ENCODE measurements at regions not wholly inside any gene's neighbourhood (a gene's known extent, or its start where the extent isn't known, plus 50 kb on each side); places are given as distances from the start of the nearest gene placed in this dataset.

DNA sequence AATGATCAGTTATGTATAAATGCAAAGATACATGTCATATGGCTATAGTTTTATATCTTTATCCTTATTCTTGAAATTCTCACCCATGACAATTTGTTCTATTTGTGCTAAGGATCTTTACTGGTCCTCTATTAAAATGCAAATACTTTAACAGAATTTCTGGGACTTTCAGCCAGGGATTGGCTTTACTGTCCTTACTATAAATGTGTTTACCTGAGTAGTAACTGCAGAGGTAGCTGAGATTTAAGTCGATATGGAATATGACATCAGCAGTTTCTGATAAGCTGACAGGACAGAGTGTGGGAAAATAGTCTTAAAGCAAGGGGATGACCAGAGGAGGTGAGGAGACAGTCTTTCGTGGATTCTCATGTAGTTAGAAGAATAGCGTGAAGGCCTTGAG lies 206.4 kb downstream of the DIO2 start:
- WGBS, result 78% methylated on average over 3 of the region's 3 CpGs
- no peaks in the 10 kb centered on the region for H3K9me3 ChIP-seq
- peak; percentile 9 for DNase-seq (ENCODE audit: low spot score)
- TF ChIP-seq, protein P1, sequence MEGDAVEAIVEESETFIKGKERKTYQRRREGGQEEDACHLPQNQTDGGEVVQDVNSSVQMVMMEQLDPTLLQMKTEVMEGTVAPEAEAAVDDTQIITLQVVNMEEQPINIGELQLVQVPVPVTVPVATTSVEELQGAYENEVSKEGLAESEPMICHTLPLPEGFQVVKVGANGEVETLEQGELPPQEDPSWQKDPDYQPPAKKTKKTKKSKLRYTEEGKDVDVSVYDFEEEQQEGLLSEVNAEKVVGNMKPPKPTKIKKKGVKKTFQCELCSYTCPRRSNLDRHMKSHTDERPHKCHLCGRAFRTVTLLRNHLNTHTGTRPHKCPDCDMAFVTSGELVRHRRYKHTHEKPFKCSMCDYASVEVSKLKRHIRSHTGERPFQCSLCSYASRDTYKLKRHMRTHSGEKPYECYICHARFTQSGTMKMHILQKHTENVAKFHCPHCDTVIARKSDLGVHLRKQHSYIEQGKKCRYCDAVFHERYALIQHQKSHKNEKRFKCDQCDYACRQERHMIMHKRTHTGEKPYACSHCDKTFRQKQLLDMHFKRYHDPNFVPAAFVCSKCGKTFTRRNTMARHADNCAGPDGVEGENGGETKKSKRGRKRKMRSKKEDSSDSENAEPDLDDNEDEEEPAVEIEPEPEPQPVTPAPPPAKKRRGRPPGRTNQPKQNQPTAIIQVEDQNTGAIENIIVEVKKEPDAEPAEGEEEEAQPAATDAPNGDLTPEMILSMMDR (IDR thresholded peaks at IDR 0.05), result no peak
- no peak for TF ChIP-seq POLR2A (IDR thresholded peaks at IDR 0.05)
- peak; percentile 64 for TF ChIP-seq POLR2AphosphoS5 (IDR thresholded peaks at IDR 0.05)
- H3K4me3 ChIP-seq, result no peak overlapping the region
- H3K27me3 ChIP-seq (replicated peaks; ENCODE audit: insufficient read depth), result no peaks in the 10 kb centered on the region
- no peaks in the 10 kb centered on the region for H3K36me3 ChIP-seq
- H3K27ac ChIP-seq, result peak overlapping the region; percentile 21 to 48
- intact Hi-C loops (cut with DNase I), result no loop called here
- peaks cover 3% of the 10 kb centered on the region for H3K4me1 ChIP-seq (replicated peaks)

DNA sequence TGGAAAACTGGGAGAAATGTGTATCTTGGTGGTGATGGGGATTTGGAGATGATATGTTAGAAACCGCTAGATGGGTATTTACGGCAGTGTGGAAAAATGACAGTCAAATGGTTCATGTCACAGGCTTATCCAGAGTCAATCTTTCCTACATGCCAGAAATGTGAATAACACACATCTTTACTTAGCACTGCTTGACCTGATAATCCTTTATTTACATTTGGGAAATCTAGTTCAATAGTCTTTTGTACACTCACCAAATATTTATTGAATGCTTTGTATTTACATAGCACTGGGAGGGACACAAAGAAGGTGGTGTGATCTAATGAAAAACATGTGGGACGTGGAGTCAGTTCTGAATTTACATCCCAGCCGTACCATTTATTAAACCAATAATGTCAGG lies 208.2 kb downstream of the DIO2 start:
- peak overlapping the region in 1 of 2 donors; percentile 48 for H3K27ac ChIP-seq
- no peaks in the 10 kb centered on the region for H3K27me3 ChIP-seq (replicated peaks; ENCODE audit: insufficient read depth)
- WGBS, result 26% methylated on average over 4 of the region's 4 CpGs
- peaks cover 3% of the 10 kb centered on the region for H3K4me1 ChIP-seq (replicated peaks)
- TF ChIP-seq, protein P1 (IDR thresholded peaks at IDR 0.05), result no peak
- peak; percentile 76 for TF ChIP-seq POLR2AphosphoS5 (IDR thresholded peaks at IDR 0.05)
- intact Hi-C loops (cut with DNase I), result no loop called here
- H3K9me3 ChIP-seq, result no peaks in the 10 kb centered on the region
- H3K4me3 ChIP-seq, result no peak overlapping the region
- H3K36me3 ChIP-seq, result no peaks in the 10 kb centered on the region
- DNase-seq (ENCODE audit: low spot score), result peak; percentile 22

DNA sequence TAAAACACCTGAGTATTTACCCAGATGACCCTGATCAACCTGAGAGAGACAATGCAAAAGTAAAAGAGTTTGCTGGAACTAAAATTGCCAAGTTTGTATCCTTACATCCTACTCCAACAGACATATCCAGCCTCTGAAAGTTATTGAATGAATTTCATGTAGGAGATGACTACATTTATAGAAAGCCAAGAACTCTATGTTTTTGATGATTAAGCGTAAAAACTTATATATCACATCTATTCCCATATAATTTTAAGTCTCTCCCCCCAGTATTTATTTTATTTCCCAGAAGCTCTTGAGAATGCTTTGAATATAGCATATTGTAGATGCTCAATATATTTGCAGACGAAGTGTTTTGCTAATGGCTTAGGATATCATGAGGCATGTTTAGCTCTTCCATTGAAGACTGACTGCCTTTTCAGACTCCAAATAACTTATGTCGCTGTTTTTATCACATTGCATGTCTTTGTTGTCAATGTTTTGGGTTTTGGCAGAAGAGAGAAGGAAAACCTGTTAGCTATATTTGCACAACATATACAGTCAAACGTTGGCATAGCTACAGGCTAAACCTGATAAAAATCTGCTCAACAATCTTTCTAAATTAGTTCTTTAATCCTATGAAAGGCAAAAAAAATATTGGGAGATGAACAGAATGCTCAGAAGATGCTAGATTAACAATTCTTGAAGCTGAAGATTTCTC lies 213.6 kb downstream of the DIO2 start:
- DNase-seq (ENCODE audit: low spot score), result peak; percentile 14
- Histone ChIP-seq H3K36me3 (no peaks in the 10 kb centered on the region), H3K4me3 (no peak overlapping the region), H3K27me3 (replicated peaks; ENCODE audit: insufficient read depth) (no peaks in the 10 kb centered on the region), H3K9me3 (no peaks in the 10 kb centered on the region), H3K4me1 (replicated peaks) (no peaks in the 10 kb centered on the region), H3K27ac (peak overlapping the region in 1 of 2 donors; percentile 49)
- intact Hi-C loops (cut with DNase I), result no loop called here
- WGBS, result 50% methylated on average over 4 of the region's 4 CpGs
- TF ChIP-seq POLR2A (IDR thresholded peaks at IDR 0.05), result no peak
- TF ChIP-seq POLR2AphosphoS5 (IDR thresholded peaks at IDR 0.05), result peak; percentile 62
- TF ChIP-seq, protein P1 (IDR thresholded peaks at IDR 0.05), result no peak

DNA sequence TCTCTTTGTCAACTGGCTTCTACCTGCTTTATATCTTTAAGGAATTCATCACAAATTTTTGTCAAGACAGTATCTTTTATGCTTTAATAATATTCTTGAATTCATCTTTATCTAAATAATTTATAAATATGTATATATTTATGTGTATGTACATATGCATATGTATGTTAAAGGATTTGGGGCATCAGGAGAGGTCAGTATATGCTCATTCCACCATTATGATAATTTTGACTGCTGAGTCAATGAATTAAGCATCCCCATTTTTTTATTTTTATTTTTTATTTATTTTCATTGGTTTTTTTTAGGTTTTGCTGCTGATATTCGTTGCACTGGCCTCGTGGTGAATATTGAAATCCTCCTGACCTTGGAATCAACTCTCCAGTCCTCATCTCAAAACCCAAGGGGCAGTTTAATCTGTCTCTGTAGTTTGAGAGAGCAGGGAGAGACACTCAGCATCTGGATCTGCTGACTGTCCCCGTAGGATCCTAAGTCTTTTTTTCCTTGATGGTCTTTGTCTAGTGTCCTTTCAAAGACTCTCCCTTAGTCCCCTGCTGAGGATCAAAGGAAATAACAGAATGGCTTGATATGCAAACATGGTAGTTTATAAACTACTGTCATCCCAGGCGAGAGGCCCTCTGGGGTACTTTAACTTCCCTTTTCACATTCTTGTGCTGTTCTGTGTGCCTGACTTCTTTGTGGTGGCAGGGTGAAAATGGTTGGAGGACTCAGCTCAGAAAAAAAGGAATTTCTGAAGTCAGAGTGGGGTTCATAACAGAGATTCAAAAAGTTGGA lies 218.7 kb downstream of the DIO2 start:
- TF ChIP-seq POLR2A (IDR thresholded peaks at IDR 0.05) (no peak), POLR2AphosphoS5 (IDR thresholded peaks at IDR 0.05) (no peak)
- TF ChIP-seq, protein P1 (IDR thresholded peaks at IDR 0.05), result no peak
- no peak overlapping the region for H3K4me3 ChIP-seq
- intact Hi-C loops (cut with DNase I), result no loop called here
- H3K27ac ChIP-seq, result no peak overlapping the region
- H3K9me3 ChIP-seq, result no peaks in the 10 kb centered on the region
- DNase-seq (ENCODE audit: low spot score), result no peak
- H3K4me1 ChIP-seq (replicated peaks), result no peaks in the 10 kb centered on the region
- 42% methylated on average over 4 of the region's 4 CpGs for WGBS
- no peaks in the 10 kb centered on the region for H3K36me3 ChIP-seq
- H3K27me3 ChIP-seq (replicated peaks; ENCODE audit: insufficient read depth), result no peaks in the 10 kb centered on the region

Data from prostate gland (tissue), 2 donors.